Activated naive CD8-positive, alpha-beta T cell treated with anti-CD3 and anti-CD28 coated beads for 36 hours (primary cell): ENCODE measurements at regions not wholly inside any gene's neighbourhood (a gene's known extent, or its start where the extent isn't known, plus 50 kb on each side); places are given as distances from the start of the nearest gene placed in this dataset.

ENCODE experiments used
- DNase-seq: peaks from one replicate; pipeline ENCODE4 v3.0.0; 2021
- H3K27ac Mint-ChIP-seq: one replicate; pipeline ENCODE4 v1.8.0; 2022; ENCODE audit warnings: mild to moderate bottlenecking, moderate library complexity, mixed read lengths
- H3K27me3 Mint-ChIP-seq: one replicate; pipeline ENCODE4 v1.8.0; 2022; ENCODE audit warnings: mild to moderate bottlenecking, mixed read lengths
- H3K36me3 Mint-ChIP-seq: one replicate; pipeline ENCODE4 v1.8.0; 2021; ENCODE audit warnings: mild to moderate bottlenecking, mixed read lengths
- H3K4me1 Mint-ChIP-seq: one replicate; pipeline ENCODE4 v1.8.0; 2021; ENCODE audit warnings: mixed read lengths
- H3K4me3 Mint-ChIP-seq: one replicate; pipeline ENCODE4 v1.8.0; 2022; ENCODE audit warnings: mild to moderate bottlenecking, moderate library complexity, mixed read lengths
- H3K9me3 Mint-ChIP-seq: one replicate; pipeline ENCODE4 v1.8.0; 2022; ENCODE audit warnings: mixed read lengths

- H3K4me1 Mint-ChIP-seq = peaks cover 18% of the 10 kb centered on the region
- H3K27ac Mint-ChIP-seq = no peak overlapping the region
- H3K36me3 Mint-ChIP-seq = no peaks in the 10 kb centered on the region
- H3K27me3 Mint-ChIP-seq = peaks cover 11% of the 10 kb centered on the region
- no peaks in the 10 kb centered on the region for H3K9me3 Mint-ChIP-seq
- peak overlapping the region; percentile 50 for H3K4me3 Mint-ChIP-seq
- peak; percentile 23 for DNase-seq
These were observed 58.0 kb downstream of the CGGBP1 start for GRCh38 chr3:88000853-88001252.

DNA sequence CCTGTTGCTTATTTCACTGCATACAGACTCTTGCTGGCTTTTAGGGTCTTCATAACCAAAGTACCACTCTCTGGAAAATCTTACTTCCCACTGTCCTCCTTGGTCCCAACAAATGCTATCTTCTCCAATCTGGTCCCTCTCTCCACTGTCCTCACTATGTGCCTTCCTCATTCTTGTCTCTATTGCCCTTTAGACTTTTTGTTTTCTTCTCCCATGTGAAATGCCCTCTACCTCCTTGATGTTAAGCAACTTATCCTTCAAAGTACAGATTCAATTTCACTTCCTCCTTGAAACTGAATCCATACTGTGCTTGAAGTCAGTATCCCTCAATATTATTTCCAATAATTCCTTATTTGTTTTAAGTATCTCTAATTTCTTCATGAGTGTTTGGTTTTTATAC lies 60.8 kb downstream of the CGGBP1 start:
- H3K4me3 Mint-ChIP-seq = no peak overlapping the region
- no peaks in the 10 kb centered on the region for H3K36me3 Mint-ChIP-seq
- H3K9me3 Mint-ChIP-seq = no peaks in the 10 kb centered on the region
- peaks cover 7% of the 10 kb centered on the region for H3K27me3 Mint-ChIP-seq
- DNase-seq = no peak
- H3K4me1 Mint-ChIP-seq = peaks cover 16% of the 10 kb centered on the region
- no peak overlapping the region for H3K27ac Mint-ChIP-seq

DNA sequence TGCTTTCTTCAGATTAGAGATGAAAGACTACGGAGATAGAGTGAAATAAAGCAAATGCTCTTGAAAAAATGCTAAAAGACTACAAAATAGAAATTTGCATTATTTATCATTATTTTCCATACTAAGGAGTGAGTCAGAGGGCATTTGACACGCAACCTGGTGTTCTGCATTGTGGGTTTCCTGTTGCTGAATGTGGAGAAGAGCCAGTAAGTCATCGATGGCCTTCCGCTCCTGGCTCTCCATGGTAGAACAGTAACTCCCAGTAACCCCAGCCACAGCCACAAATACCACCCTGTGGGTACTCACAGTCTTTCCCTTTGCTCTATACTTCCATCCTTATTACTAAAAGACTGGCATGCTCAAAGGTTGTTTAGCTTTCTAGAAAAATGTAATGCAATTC lies 61.5 kb downstream of the CGGBP1 start:
- Mint-ChIP-seq H3K4me1 (peaks cover 16% of the 10 kb centered on the region), H3K27ac (peak overlapping the region; percentile 75), H3K27me3 (peaks cover 7% of the 10 kb centered on the region), H3K36me3 (no peaks in the 10 kb centered on the region), H3K9me3 (no peaks in the 10 kb centered on the region), H3K4me3 (peak overlapping the region; percentile 29)
- peak; percentile 65 for DNase-seq

DNA sequence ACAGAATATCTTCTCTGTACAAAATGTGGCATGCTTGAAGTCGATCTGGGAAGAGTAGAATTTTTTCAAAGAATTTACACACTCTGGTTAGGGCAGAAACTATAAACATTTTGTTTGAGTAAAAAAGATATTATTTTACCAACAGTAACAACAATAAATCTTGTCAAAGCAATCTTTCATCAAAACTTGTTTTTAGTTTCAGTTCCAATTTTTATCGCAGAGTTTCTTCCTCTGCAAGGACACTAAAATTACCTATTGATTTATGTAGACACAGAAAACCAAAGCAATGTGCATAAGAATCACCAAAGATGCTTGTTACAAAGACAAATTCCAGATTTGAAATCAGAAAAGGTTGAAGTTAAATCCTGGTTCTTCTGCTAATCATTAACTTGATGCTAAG lies 61.9 kb downstream of the CGGBP1 start:
- H3K27ac Mint-ChIP-seq = peak overlapping the region; percentile 75
- peaks cover 16% of the 10 kb centered on the region for H3K4me1 Mint-ChIP-seq
- H3K4me3 Mint-ChIP-seq = peak overlapping the region; percentile 29
- no peak for DNase-seq
- no peaks in the 10 kb centered on the region for H3K36me3 Mint-ChIP-seq
- H3K9me3 Mint-ChIP-seq = no peaks in the 10 kb centered on the region
- peaks cover 7% of the 10 kb centered on the region for H3K27me3 Mint-ChIP-seq

GRCh38 chr3:87993566-87993965 lies 65.2 kb downstream of the CGGBP1 start:
- Mint-ChIP-seq H3K27ac (no peak overlapping the region), H3K27me3 (no peaks in the 10 kb centered on the region), H3K4me3 (no peak overlapping the region), H3K36me3 (no peaks in the 10 kb centered on the region), H3K9me3 (no peaks in the 10 kb centered on the region), H3K4me1 (peaks cover 16% of the 10 kb centered on the region)
- DNase-seq = no peak

GRCh38 chr3:87987952-87988351 lies 70.9 kb downstream of the CGGBP1 start:
- H3K36me3 Mint-ChIP-seq = no peaks in the 10 kb centered on the region

GRCh38 chr3:87982421-87982820 lies 76.4 kb downstream of the CGGBP1 start:
- DNase-seq = no peak
- Mint-ChIP-seq H3K27me3 (no peaks in the 10 kb centered on the region), H3K27ac (no peak overlapping the region), H3K36me3 (no peaks in the 10 kb centered on the region), H3K4me1 (no peaks in the 10 kb centered on the region), H3K4me3 (no peak overlapping the region), H3K9me3 (no peaks in the 10 kb centered on the region)

More at GRCh38 chr3:87987952-87988351, 70.9 kb downstream of the CGGBP1 start:
- no peaks in the 10 kb centered on the region for H3K9me3 Mint-ChIP-seq
- no peak for DNase-seq
- H3K4me1 Mint-ChIP-seq = no peaks in the 10 kb centered on the region
- H3K4me3 Mint-ChIP-seq = no peak overlapping the region
- H3K27ac Mint-ChIP-seq = no peak overlapping the region
- no peaks in the 10 kb centered on the region for H3K27me3 Mint-ChIP-seq

DNA sequence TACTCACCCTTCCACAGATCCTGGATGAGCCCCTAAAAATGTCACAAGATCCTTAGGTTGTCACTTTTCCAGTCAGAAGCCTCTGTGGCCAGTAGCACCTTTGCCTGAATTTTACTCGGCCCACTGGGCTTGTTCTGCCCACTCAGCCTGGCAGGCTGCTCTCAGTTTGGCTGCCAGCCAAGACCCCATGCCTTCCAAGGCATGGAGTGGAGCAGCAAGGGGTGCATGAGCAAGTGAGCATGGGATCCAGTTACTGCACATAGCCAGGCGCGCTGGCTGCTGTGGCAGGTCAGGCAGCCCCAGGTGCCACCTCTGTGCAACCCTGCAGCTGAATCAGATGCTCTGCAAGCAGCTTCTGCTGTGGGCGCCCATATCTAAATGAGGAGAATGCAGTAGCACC lies 79.3 kb downstream of the CGGBP1 start:
- H3K27ac Mint-ChIP-seq = no peak overlapping the region
- no peaks in the 10 kb centered on the region for H3K27me3 Mint-ChIP-seq
- no peak for DNase-seq
- no peaks in the 10 kb centered on the region for H3K4me1 Mint-ChIP-seq
- no peaks in the 10 kb centered on the region for H3K36me3 Mint-ChIP-seq
- H3K4me3 Mint-ChIP-seq = no peak overlapping the region
- H3K9me3 Mint-ChIP-seq = no peaks in the 10 kb centered on the region

DNA sequence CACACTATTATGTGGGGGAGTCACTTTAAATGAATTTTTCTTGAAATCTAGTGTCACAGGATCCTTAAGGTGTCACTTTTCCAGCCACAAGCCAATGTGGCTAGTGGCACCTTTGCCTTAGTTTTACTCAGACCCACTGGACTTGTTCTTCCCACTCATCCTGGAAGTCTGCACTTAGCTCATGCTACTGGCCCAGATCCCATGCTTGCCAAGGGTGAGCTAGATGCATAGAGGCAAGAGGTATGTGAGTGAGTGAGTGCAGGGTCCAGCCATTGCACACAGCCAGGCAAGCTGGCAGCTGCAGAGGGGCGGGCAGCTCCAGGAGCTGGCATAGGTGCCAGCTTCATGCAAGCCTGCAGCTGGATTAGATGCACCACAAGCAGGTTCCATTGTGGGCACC lies 81.0 kb downstream of the CGGBP1 start:
- H3K4me1 Mint-ChIP-seq = no peaks in the 10 kb centered on the region
- H3K27me3 Mint-ChIP-seq = no peaks in the 10 kb centered on the region
- no peaks in the 10 kb centered on the region for H3K9me3 Mint-ChIP-seq
- DNase-seq = no peak
- H3K36me3 Mint-ChIP-seq = no peaks in the 10 kb centered on the region
- no peak overlapping the region for H3K27ac Mint-ChIP-seq
- H3K4me3 Mint-ChIP-seq = no peak overlapping the region

- H3K9me3 Mint-ChIP-seq = no peaks in the 10 kb centered on the region
- no peaks in the 10 kb centered on the region for H3K36me3 Mint-ChIP-seq
- no peak overlapping the region for H3K27ac Mint-ChIP-seq
- no peaks in the 10 kb centered on the region for H3K4me1 Mint-ChIP-seq
- no peak overlapping the region for H3K4me3 Mint-ChIP-seq
- H3K27me3 Mint-ChIP-seq = no peaks in the 10 kb centered on the region
- DNase-seq = no peak
These were observed 83.1 kb downstream of the CGGBP1 start for GRCh38 chr3:87975716-87976115.

GRCh38 chr3:87973906-87974305 lies 84.9 kb downstream of the CGGBP1 start:
- Mint-ChIP-seq H3K27ac (no peak overlapping the region), H3K36me3 (no peaks in the 10 kb centered on the region), H3K9me3 (no peaks in the 10 kb centered on the region), H3K4me3 (no peak overlapping the region), H3K27me3 (no peaks in the 10 kb centered on the region), H3K4me1 (no peaks in the 10 kb centered on the region)
- no peak for DNase-seq

GRCh38 chr3:87969620-87970019 lies 89.2 kb downstream of the CGGBP1 start:
- no peaks in the 10 kb centered on the region for H3K4me1 Mint-ChIP-seq
- no peak for DNase-seq
- no peaks in the 10 kb centered on the region for H3K36me3 Mint-ChIP-seq
- H3K27me3 Mint-ChIP-seq = no peaks in the 10 kb centered on the region
- no peak overlapping the region for H3K4me3 Mint-ChIP-seq
- H3K27ac Mint-ChIP-seq = no peak overlapping the region
- H3K9me3 Mint-ChIP-seq = no peaks in the 10 kb centered on the region

- Mint-ChIP-seq H3K27me3 (no peaks in the 10 kb centered on the region), H3K27ac (no peak overlapping the region), H3K36me3 (no peaks in the 10 kb centered on the region), H3K9me3 (no peaks in the 10 kb centered on the region), H3K4me1 (no peaks in the 10 kb centered on the region), H3K4me3 (no peak overlapping the region)
- DNase-seq = no peak
These were observed 90.1 kb downstream of the CGGBP1 start for GRCh38 chr3:87968668-87969067.

- Mint-ChIP-seq H3K4me3 (no peak overlapping the region), H3K9me3 (no peaks in the 10 kb centered on the region), H3K4me1 (no peaks in the 10 kb centered on the region), H3K27me3 (peaks cover 8% of the 10 kb centered on the region), H3K27ac (no peak overlapping the region), H3K36me3 (no peaks in the 10 kb centered on the region)
- no peak for DNase-seq
These were observed 100.5 kb downstream of the CGGBP1 start for GRCh38 chr3:87958289-87958688.

GRCh38 chr3:87957575-87957974 lies 101.2 kb downstream of the CGGBP1 start:
- Mint-ChIP-seq H3K4me3 (no peak overlapping the region), H3K27me3 (peaks cover 8% of the 10 kb centered on the region), H3K27ac (no peak overlapping the region), H3K4me1 (no peaks in the 10 kb centered on the region), H3K36me3 (no peaks in the 10 kb centered on the region), H3K9me3 (no peaks in the 10 kb centered on the region)
- no peak for DNase-seq

GRCh38 chr3:87949879-87950208 lies 109.0 kb downstream of the CGGBP1 start:
- H3K9me3 Mint-ChIP-seq = no peaks in the 10 kb centered on the region
- peaks cover 3% of the 10 kb centered on the region for H3K27me3 Mint-ChIP-seq
- H3K36me3 Mint-ChIP-seq = no peaks in the 10 kb centered on the region
- H3K4me1 Mint-ChIP-seq = no peaks in the 10 kb centered on the region
- H3K4me3 Mint-ChIP-seq = no peak overlapping the region
- no peak overlapping the region for H3K27ac Mint-ChIP-seq
- DNase-seq = no peak
